ENCODE measurements at regions not wholly inside any gene's neighbourhood (a gene's known extent, or its start where the extent isn't known, plus 50 kb on each side); places are given as distances from the start of the nearest gene placed in this dataset.

DNA sequence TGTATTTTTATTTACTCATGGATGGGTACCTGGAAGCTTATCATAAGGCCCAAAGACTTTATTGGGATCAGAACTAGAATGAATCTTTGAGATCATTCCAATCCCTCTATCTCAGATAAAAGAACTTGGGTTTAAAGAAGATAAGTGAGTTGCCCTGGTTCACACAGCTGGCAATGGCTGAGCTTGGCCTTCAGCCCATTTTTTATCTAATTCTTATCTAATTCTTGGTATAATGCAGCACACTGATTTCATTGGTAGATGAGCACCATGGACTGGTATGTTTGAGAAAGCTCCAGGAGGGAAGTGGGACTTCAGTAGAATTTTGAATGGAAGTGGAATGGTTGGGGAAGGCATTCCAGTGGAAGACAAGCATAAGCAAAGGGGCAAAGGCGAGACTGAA is 558.9 kb downstream of the REEP3 start:
- no peak for DNase-seq (ENCODE audit: low read depth)
- Histone ChIP-seq H3K4me3 (ENCODE audit: low read depth, low read length) (no peak overlapping the region), H3K27me3 (ENCODE audit: control insufficient read depth, insufficient read depth, low read length) (no peaks in the 10 kb centered on the region), H3K36me3 (ENCODE audit: control insufficient read depth, insufficient read depth, low read length) (no peaks in the 10 kb centered on the region)
- FAIRE-seq: no peak
- TF ChIP-seq, protein P1, sequence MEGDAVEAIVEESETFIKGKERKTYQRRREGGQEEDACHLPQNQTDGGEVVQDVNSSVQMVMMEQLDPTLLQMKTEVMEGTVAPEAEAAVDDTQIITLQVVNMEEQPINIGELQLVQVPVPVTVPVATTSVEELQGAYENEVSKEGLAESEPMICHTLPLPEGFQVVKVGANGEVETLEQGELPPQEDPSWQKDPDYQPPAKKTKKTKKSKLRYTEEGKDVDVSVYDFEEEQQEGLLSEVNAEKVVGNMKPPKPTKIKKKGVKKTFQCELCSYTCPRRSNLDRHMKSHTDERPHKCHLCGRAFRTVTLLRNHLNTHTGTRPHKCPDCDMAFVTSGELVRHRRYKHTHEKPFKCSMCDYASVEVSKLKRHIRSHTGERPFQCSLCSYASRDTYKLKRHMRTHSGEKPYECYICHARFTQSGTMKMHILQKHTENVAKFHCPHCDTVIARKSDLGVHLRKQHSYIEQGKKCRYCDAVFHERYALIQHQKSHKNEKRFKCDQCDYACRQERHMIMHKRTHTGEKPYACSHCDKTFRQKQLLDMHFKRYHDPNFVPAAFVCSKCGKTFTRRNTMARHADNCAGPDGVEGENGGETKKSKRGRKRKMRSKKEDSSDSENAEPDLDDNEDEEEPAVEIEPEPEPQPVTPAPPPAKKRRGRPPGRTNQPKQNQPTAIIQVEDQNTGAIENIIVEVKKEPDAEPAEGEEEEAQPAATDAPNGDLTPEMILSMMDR (IDR thresholded peaks at IDR 0.05; ENCODE audit: insufficient read depth, low read length, severe bottlenecking): no peak

DNA sequence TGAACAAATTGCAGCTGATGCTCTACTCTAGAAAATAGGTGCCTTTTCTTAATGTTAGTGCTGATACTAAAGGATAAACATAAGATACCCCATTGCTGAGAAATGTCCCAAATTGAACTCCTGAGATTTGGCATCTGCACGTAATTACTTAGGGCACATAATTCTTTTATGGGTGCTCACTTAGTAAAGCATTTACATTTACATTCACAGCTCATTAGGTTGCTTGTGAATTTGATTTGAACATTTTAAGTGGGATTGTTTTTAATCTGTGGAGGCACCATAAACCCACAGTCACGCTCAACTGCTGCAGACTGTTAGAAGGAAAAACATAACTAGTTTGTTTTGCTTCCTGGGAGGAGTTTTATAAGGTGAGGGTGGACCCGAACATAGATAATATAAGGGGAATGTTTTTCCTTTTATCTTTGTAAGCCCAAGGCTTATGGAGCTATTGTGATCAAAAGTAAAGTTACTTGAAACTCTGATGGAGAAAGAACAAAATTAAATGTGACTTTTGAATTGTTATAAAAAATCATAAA is 560.8 kb downstream of the REEP3 start:
- TF ChIP-seq, protein P1 (IDR thresholded peaks at IDR 0.05; ENCODE audit: insufficient read depth, low read length, severe bottlenecking): no peak
- FAIRE-seq (no peak), DNase-seq (ENCODE audit: low read depth) (no peak)
- Histone ChIP-seq H3K27me3 (ENCODE audit: control insufficient read depth, insufficient read depth, low read length) (no peaks in the 10 kb centered on the region), H3K36me3 (ENCODE audit: control insufficient read depth, insufficient read depth, low read length) (no peaks in the 10 kb centered on the region), H3K4me3 (ENCODE audit: low read depth, low read length) (no peak overlapping the region)

DNA sequence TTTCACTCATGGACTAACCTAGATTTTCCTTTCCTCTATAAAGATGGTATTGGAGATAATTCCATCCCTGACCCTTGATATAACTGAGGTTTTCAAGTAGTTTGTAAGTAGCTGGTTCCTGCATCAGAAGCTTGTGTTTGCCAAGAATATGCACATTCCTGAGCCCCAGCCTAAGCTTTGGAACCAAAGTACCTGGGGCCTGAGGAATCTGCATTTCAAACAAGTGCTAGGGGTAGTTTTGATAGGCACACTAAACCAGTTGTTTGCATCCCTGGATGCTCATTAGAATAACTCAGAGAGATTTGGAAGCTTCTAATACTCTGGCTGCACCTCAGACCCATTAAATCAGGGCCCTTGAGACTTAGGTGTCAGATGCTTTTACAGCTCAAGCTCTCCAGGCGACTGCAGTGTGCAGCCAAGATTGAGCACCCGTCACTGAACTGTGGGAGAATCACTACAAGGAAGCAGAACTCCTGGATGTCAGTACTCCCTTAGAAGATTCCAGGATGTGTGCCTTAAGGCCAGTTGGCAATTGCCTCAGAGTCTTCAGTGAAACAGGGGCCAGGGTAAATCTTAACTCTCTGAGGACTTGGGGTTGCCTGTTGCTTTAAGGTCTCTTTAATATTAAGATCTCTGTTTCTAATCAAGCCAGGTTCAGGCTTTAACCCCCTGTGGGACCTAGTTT is 565.0 kb downstream of the REEP3 start:
- TF ChIP-seq, protein P1 (IDR thresholded peaks at IDR 0.05; ENCODE audit: insufficient read depth, low read length, severe bottlenecking): no peak
- DNase-seq (ENCODE audit: low read depth) (no peak), FAIRE-seq (no peak)
- Histone ChIP-seq H3K4me3 (ENCODE audit: low read depth, low read length) (no peak overlapping the region), H3K27me3 (ENCODE audit: control insufficient read depth, insufficient read depth, low read length) (no peaks in the 10 kb centered on the region), H3K36me3 (ENCODE audit: control insufficient read depth, insufficient read depth, low read length) (no peaks in the 10 kb centered on the region)

DNA sequence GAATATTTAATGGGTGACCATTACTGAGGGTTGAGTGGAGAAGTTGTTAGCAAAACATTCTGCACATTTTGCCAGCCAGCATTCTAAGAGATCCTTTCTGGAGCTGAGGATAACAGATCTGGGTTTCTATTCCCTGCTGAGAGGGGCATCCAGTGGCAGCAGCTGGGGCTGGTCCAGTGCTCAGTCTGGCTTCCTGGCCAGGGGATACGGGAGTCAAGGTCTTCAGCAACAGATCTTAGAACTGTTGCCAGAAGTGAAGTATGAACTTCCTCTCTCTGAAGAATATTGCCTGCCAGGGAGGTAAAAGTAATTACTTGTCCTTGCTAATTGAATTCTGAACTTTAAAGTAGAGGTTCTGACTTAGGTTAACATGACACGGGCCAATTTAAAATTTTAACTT is 568.4 kb downstream of the REEP3 start:
- no peak overlapping the region for H3K4me3 ChIP-seq (ENCODE audit: low read depth, low read length)
- FAIRE-seq: no peak
- TF ChIP-seq, protein P1 (IDR thresholded peaks at IDR 0.05; ENCODE audit: insufficient read depth, low read length, severe bottlenecking): no peak

DNA sequence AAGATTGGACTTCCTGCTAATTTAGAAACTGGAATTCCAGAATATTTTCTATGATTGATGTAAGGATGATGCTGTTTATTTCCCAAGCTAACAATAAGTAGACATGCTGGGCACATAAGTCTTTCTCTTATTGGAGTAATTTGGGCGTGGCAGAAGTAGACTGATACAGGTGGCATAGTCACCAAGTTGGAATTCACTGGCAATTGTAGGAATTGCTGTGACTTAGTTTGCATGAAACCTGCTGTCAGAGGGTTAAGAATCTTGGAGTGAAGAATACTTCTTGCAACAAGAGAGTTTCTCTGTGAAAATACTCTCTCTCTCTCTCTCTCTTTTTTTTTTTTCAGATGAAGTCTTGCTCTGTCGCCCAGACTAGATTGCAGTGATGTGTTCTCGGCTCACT is 569.7 kb downstream of the REEP3 start:
- H3K27me3 ChIP-seq (ENCODE audit: control insufficient read depth, insufficient read depth, low read length): no peaks in the 10 kb centered on the region
- no peaks in the 10 kb centered on the region for H3K36me3 ChIP-seq (ENCODE audit: control insufficient read depth, insufficient read depth, low read length)
- FAIRE-seq (no peak), DNase-seq (ENCODE audit: low read depth) (peak; percentile 7)
- TF ChIP-seq, protein P1 (IDR thresholded peaks at IDR 0.05; ENCODE audit: insufficient read depth, low read length, severe bottlenecking): no peak
- no peak overlapping the region for H3K4me3 ChIP-seq (ENCODE audit: low read depth, low read length)

More for the DNA sequence above, 568.4 kb downstream of the REEP3 start:
- H3K27me3 ChIP-seq (ENCODE audit: control insufficient read depth, insufficient read depth, low read length): no peaks in the 10 kb centered on the region
- no peak for DNase-seq (ENCODE audit: low read depth)
- H3K36me3 ChIP-seq (ENCODE audit: control insufficient read depth, insufficient read depth, low read length): no peaks in the 10 kb centered on the region

DNA sequence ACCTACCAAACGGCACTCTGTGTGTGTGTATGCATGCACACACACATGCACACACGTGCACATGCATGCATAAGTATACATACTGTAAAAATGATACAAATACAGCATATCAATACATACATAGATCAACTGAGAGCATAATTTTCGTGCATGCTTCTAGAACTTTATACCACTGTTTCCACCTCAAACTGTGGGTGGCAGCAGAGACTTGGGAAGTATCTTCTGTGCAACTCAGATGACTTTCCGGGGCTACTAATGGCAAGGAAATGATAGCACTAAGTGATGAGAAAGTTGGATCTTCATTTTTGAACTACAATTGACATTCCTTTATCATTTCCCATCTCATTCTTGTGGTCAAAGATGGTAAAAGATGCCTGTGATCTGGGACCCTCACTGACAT is 570.7 kb downstream of the REEP3 start:
- Histone ChIP-seq H3K36me3 (ENCODE audit: control insufficient read depth, insufficient read depth, low read length) (no peaks in the 10 kb centered on the region), H3K27me3 (ENCODE audit: control insufficient read depth, insufficient read depth, low read length) (no peaks in the 10 kb centered on the region), H3K4me3 (ENCODE audit: low read depth, low read length) (no peak overlapping the region)
- DNase-seq (ENCODE audit: low read depth) (no peak), FAIRE-seq (no peak)
- TF ChIP-seq, protein P1 (IDR thresholded peaks at IDR 0.05; ENCODE audit: insufficient read depth, low read length, severe bottlenecking): no peak

Data from bronchial epithelial cell (primary cell).